ENCODE measurements at regions not wholly inside any gene's neighbourhood (a gene's known extent, or its start where the extent isn't known, plus 50 kb on each side); places are given as distances from the start of the nearest gene placed in this dataset.

DNA sequence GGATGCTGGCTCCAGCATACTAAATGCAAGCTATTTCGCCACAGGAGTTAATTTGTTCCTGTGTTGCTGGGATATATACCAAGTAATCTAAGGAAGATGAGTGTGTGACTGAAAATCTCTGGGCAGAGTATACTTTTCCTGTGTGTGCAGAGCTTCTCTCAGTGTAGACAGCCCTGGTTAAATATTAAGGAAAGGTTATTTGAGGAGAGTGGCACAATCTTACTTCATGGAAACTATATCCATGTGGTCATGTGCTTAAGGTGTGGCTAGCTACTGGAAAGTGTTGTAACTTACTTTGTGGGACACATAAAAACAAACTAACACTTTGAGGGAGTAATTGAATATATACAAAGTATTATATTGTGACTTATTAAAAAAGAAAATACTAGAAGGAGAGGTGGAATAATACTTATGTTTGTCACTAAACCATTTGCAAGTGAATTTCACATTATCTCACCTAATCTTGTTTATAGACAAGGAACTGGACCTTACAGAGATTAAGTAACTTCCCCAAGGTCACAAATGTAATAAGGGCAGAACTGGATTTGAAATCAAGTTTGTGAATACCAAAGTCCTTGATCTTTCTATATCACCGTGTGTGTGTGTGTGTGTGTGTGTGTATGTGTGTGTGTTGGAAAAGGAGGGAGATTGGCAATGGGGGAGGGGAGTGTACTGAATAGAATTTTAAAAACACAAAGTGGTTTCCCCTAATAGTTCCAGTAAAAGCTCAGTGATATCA lies 408.2 kb upstream of the NR3C2 start:
- Histone ChIP-seq H3K27ac (ENCODE audit: low read depth, low read length) (no peak overlapping the region), H3K9me3 (ENCODE audit: insufficient read depth, low read length) (no peaks in the 10 kb centered on the region)
- TF ChIP-seq, protein P1, sequence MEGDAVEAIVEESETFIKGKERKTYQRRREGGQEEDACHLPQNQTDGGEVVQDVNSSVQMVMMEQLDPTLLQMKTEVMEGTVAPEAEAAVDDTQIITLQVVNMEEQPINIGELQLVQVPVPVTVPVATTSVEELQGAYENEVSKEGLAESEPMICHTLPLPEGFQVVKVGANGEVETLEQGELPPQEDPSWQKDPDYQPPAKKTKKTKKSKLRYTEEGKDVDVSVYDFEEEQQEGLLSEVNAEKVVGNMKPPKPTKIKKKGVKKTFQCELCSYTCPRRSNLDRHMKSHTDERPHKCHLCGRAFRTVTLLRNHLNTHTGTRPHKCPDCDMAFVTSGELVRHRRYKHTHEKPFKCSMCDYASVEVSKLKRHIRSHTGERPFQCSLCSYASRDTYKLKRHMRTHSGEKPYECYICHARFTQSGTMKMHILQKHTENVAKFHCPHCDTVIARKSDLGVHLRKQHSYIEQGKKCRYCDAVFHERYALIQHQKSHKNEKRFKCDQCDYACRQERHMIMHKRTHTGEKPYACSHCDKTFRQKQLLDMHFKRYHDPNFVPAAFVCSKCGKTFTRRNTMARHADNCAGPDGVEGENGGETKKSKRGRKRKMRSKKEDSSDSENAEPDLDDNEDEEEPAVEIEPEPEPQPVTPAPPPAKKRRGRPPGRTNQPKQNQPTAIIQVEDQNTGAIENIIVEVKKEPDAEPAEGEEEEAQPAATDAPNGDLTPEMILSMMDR (IDR thresholded peaks at IDR 0.05; ENCODE audit: insufficient read depth, low read length, poor library complexity, severe bottlenecking), result no peak
- no peak for TF ChIP-seq EZH2phosphoT487 (conservative IDR thresholded peaks at IDR 0.05; ENCODE audit: low read length)

GRCh38 chr4:148849581-148849980 lies 407.4 kb upstream of the NR3C2 start:
- H3K9me3 ChIP-seq (ENCODE audit: insufficient read depth, low read length), result no peaks in the 10 kb centered on the region
- H3K36me3 ChIP-seq (ENCODE audit: low read length), result no peaks in the 10 kb centered on the region
- no peak overlapping the region for H3K9ac ChIP-seq (ENCODE audit: low read length)
- no peak overlapping the region for H3K27ac ChIP-seq (ENCODE audit: low read depth, low read length)
- H3K79me2 ChIP-seq (ENCODE audit: insufficient read depth, low read length), result no peaks in the 10 kb centered on the region
- H3K4me2 ChIP-seq (ENCODE audit: low read depth, low read length, poor library complexity, severe bottlenecking), result no peak overlapping the region
- no peaks in the 10 kb centered on the region for H3K27me3 ChIP-seq (ENCODE audit: low read length)
- H3K9me2 ChIP-seq (replicated peaks; ENCODE audit: insufficient read depth, low read length), result no peaks in the 10 kb centered on the region
- H3F3A ChIP-seq (ENCODE audit: insufficient read depth), result no peaks in the 10 kb centered on the region
- H4K20me1 ChIP-seq (ENCODE audit: low read depth, low read length), result no peaks in the 10 kb centered on the region
- TF ChIP-seq, protein P1 (IDR thresholded peaks at IDR 0.05; ENCODE audit: insufficient read depth, low read length, poor library complexity, severe bottlenecking), result no peak
- TF ChIP-seq EZH2phosphoT487 (conservative IDR thresholded peaks at IDR 0.05; ENCODE audit: low read length), result no peak
- H3K4me3 ChIP-seq (ENCODE audit: insufficient read depth, low read length, poor library complexity, severe bottlenecking), result no peak overlapping the region
- H2AFZ ChIP-seq (ENCODE audit: low read depth, low read length, severe bottlenecking), result no peak overlapping the region

More for the DNA sequence above, 408.2 kb upstream of the NR3C2 start:
- no peaks in the 10 kb centered on the region for H3K9me2 ChIP-seq (replicated peaks; ENCODE audit: insufficient read depth, low read length)
- no peaks in the 10 kb centered on the region for H3K27me3 ChIP-seq (ENCODE audit: low read length)
- no peaks in the 10 kb centered on the region for H3K36me3 ChIP-seq (ENCODE audit: low read length)
- H3K4me2 ChIP-seq (ENCODE audit: low read depth, low read length, poor library complexity, severe bottlenecking), result no peak overlapping the region
- no peak overlapping the region for H3K4me3 ChIP-seq (ENCODE audit: insufficient read depth, low read length, poor library complexity, severe bottlenecking)
- no peak overlapping the region for H2AFZ ChIP-seq (ENCODE audit: low read depth, low read length, severe bottlenecking)
- H4K20me1 ChIP-seq (ENCODE audit: low read depth, low read length), result no peaks in the 10 kb centered on the region
- H3F3A ChIP-seq (ENCODE audit: insufficient read depth), result no peaks in the 10 kb centered on the region
- H3K9ac ChIP-seq (ENCODE audit: low read length), result no peak overlapping the region
- no peaks in the 10 kb centered on the region for H3K79me2 ChIP-seq (ENCODE audit: insufficient read depth, low read length)

DNA sequence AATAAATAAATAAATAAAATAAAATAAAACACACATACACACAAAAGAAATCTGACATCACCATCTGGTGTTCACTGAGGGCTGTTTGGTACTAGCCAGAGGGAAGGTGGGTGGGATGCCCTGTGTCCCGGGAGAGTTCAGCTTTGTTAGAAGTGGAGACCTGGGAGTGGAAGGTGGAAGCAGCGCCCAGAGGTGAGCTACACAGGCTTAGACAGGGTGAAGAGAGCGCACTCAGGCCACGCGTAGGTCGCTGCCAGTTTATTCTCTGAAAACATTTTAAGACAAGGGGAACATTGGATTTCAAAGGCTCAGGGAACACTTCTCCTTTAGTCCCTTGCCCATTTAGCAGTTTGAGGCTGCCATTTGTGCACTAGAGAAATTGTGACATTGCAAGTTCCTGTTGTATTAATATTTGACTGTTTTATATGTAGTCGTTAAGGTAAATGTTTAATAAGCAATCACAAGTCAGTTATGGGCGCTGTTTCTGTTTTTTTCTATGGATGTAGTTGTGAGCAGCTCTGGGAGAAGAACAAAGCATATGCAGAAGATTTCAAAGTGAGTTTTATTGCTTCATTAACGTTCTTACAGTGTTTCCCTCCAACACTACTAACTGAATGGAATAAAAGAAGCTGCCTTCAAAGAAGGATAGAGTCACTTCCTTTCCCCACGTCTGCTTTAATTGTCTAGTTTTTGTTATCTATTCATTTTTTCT lies 405.5 kb upstream of the NR3C2 start:
- Histone ChIP-seq H4K20me1 (ENCODE audit: low read depth, low read length) (no peaks in the 10 kb centered on the region), H3K9me2 (replicated peaks; ENCODE audit: insufficient read depth, low read length) (no peaks in the 10 kb centered on the region), H3K9me3 (ENCODE audit: insufficient read depth, low read length) (no peaks in the 10 kb centered on the region), H3K79me2 (ENCODE audit: insufficient read depth, low read length) (no peaks in the 10 kb centered on the region), H3K27me3 (ENCODE audit: low read length) (no peaks in the 10 kb centered on the region), H2AFZ (ENCODE audit: low read depth, low read length, severe bottlenecking) (no peak overlapping the region), H3K36me3 (ENCODE audit: low read length) (no peaks in the 10 kb centered on the region), H3K27ac (ENCODE audit: low read depth, low read length) (no peak overlapping the region), H3F3A (ENCODE audit: insufficient read depth) (no peaks in the 10 kb centered on the region), H3K4me3 (ENCODE audit: insufficient read depth, low read length, poor library complexity, severe bottlenecking) (no peak overlapping the region), H3K9ac (ENCODE audit: low read length) (no peak overlapping the region), H3K4me2 (ENCODE audit: low read depth, low read length, poor library complexity, severe bottlenecking) (no peak overlapping the region)
- no peak for TF ChIP-seq EZH2phosphoT487 (conservative IDR thresholded peaks at IDR 0.05; ENCODE audit: low read length)
- TF ChIP-seq, protein P1 (IDR thresholded peaks at IDR 0.05; ENCODE audit: insufficient read depth, low read length, poor library complexity, severe bottlenecking), result no peak
